ENCODE measurements at regions not wholly inside any gene's neighbourhood (a gene's known extent, or its start where the extent isn't known, plus 50 kb on each side); places are given as distances from the start of the nearest gene placed in this dataset.

- TF ChIP-seq AFF4 (CRISPR knock-in tag; IDR thresholded peaks at IDR 0.05) (no peak), NFIC (IDR thresholded peaks at IDR 0.05) (no peak), USF2 (CRISPR knock-in tag; IDR thresholded peaks at IDR 0.05) (no peak)
Observed at GRCh38 chr15:70164910-70165715, 67.4 kb upstream of the TLE3 start.
